ENCODE measurements at regions not wholly inside any gene's neighbourhood (a gene's known extent, or its start where the extent isn't known, plus 50 kb on each side); places are given as distances from the start of the nearest gene placed in this dataset.
"Not testable (repeated sequence)": the region's sequence is repeated elsewhere in the genome, so short reads cannot be mapped to it uniquely, and the experiment has no call there.

DNA sequence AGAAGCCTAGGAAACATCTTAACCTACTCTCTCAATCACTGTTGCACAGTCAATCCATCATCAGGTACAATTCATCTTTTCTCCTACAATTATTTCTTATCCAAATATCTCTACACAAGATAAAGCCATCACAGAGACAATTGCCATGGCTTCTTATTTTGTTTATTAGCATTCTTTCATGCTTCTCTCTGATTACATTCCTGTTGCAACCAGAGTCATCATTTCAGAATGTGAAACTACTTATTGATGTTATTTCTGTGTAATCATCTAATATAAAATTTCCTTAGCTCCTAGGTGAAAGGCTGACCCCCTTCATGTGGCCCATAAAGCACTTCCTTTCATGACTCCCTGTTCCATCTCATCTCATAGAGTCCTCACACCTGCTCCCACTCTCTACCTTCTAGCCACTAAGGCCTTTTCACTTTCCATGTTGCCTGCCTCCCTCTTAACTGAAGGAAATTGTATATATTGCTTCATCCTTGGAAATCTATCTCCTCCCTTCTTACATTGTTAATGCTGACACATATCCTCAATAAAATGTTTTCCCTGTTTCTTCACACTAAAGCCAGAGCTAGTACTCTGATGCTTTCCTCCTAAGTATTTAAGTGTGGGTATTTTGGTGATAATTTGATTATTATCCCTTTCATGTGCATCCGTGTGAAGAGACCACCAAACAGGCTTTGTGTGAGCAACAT, 829.9 kb downstream of the FAT4 start:
- DNase-seq (ENCODE audit: low spot score): no peak

DNA sequence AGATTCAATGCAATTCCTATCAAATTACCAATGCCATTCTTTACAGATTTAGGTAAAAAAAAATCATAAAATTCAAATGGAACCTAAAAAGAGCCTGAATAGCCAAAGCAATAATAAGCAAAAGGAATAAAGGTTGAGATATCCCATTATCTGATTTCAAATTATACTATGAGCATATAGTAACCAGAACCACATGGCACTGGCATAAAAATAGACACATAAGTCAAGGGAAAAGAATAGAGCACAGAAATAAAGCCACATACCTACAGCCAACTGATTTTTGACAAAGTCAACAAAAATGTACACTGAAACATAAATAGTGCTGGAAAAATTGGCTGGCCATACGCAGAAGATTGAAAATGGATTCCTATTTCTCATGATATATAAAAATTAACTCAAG, 853.7 kb downstream of the FAT4 start:
- DNase-seq (ENCODE audit: low spot score): no peak

DNA sequence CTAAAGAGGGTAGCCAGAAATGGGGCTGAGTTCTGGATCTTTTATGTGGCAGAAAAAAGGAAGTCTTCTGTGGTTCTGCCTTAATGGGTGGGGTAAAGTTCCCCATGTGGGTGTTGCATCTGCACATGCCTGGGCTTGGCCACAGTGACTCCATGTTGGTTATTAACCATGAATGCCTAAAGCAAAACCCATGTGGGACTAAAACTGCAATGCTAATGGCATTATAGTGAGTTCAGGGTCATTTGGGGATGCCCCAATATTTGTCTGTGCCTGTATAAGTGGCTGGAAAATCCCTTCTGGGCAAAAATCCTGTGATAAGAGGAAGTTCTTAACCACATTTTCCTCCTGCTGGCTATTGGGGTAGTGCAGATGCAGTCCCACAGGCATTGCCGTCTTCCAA, 857.4 kb downstream of the FAT4 start:
- DNase-seq (ENCODE audit: low spot score): no peak

DNA sequence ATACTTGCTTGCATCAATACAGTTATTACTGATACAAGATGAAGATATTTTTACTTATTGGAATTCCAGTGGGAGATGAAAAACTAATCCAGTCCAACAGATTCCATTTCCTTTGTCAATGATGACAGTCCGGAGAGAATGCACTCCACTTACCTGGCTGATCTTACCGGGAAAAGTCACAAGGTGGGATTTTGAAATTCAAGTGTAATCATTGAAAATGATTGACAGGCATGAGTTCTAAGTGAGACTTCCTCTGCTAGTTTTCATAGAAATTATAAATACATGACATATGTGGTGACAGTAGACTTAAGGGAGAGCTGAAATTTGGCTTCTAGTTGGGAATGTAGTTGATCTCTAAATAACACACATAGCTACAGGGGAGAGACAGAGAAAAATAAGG, 859.9 kb downstream of the FAT4 start:
- no peak for DNase-seq (ENCODE audit: low spot score)

DNA sequence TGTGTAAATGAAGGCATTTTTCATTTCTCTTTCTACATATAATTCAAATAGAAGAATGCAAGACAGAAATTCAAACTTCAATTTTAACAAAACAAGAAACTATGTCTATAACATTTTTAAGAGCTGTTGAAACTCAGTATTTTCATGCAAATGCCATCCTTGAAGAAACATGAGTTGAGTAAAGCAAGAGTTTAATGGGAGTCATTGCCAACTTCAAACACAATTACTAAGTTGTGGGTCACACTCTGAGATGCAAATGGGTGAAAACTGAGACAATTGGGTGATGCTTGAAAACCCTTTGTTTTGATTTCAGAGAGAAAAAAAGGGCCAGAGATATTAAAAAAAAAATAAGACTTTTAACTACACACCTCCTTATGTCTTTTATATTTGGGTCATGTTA, 865.9 kb downstream of the FAT4 start:
- DNase-seq (ENCODE audit: low spot score): no peak

DNA sequence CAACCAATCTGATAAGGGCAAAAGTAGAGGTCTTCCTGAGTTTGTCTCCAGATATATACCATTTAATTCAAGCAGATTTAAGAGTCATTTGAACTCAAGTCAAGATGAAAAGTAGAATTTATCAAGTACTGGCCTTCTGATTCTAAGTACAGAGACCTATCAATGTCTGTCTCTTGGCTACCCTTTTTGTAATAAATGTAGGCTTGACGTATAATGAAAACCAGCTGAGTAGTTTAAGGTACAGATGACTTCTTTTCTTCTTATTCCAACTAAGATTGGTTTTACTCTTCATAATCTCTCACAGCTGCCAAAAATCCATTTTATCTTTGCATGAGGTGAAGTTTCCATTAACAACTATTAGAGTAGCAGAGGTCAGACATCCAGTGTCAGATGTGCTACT, 867.6 kb downstream of the FAT4 start:
- no peak for DNase-seq (ENCODE audit: low spot score)

DNA sequence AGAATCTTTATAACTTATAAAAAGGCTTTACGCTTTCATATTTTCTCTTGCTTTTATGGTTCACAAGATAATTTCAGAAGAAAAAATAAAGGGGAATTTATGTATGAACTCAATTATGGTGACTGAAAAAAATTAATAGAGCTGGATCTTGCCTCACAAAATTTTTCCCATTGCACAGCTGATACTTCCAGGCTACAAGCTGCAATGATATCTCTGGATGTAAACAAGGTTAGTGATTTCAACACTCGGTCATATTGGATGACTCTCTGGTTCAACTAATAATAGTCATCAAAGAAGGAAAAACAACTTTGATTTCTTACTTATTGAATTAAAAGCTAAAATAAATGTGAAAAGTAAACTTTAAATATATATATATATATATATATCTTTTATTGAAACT, 868.0 kb downstream of the FAT4 start:
- DNase-seq (ENCODE audit: low spot score): no peak

DNA sequence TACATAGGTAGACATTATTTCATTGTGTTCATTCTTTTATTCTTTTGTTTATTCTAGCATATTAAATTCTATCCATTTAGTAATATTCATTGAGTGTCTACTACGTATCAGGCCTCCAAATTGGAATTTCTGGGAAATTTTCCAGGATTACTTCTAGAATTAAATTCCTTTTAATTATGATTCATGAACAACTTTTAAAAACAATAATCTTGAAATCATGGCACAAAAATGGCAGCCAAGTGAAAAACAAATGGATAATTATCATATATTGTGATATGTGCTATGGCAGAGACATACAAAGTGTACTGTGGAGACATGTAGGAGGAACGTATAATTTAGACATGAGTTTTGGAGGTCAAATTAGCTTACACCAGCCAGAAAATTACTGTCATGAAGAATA, 868.5 kb downstream of the FAT4 start:
- no peak for DNase-seq (ENCODE audit: low spot score)

DNA sequence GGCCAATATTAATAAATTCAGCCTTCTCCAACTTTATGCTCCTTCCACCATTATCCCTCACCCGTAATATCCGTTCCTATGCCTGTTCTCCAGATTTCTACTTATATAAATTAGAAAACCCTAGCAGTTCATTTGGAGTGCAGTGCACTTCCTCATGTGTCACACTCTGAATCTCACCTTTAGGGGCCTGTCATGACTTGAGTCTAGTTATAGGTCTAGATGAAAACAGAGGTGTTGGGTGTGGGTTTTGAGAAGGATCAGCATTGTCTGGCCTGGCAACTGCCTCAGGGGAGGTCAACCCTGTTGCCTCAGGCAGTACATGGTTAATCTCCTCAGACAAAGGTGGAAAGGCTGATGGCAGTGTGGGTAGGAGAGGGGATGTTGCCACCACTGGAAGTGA, 876.8 kb downstream of the FAT4 start:
- DNase-seq (ENCODE audit: low spot score): no peak

DNA sequence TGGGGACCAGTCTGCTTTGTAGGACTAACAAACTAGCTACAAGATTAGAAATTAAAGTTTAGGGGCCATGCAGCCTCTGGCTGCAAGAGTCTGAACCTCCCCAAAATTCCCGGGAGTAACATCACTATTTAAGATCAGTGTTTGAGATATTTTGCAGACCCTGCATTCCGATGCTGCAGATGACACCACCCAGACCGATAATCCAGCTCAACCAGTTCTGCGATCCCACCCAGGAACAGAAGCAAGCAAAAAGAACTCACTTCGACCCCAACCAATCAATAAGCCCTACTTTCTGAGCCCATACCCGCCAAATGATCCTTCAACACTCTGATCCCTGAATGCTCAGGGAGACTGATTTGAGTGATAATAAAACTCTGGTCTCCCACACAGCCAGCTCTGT, 877.8 kb downstream of the FAT4 start:
- DNase-seq (ENCODE audit: low spot score): no peak

DNA sequence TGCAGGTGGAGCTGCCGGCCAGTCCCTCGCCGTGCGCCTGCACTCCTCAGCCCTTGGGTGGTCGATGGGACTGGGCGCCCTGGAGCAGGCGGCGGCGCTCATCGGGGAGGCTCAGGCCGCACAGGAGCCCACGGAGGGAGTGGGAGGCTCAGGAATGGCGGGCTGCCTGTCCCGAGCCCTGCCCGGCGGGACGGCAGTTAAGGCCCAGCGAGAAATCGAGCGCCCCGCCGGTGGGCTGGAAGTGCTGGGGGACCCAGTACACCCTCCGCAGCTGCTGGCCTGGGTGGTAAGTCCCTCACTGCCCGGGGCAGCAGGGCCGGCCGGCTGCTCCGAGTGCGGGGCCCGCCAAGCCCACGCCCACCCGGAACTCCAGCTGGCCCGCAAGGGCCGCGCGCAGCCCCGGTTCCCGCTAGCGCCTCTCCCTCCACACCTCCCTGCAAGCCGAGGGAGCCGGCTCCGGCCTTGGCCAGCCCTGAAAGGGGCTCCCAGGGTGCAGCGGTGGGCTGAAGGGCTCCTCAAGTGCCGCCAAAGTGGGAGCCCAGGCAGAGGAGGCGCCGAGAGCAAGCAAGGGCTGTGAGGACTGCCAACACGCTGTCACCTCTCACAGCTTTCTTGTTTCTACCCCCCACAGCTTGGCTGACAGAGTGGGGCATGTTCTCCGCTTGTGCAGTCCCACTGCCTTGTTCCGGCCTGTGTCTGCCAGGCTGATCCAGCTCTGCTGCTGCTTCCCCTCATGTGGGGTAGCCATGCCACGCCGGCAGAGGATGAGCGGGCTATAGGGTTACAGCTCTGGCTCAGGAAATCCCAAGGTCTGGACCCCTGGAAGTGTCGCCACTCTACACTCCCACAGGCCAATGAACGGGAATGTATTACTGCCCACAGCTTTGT, 886.7 kb downstream of the FAT4 start:
- DNase-seq (ENCODE audit: low spot score): not testable (repeated sequence)

DNA sequence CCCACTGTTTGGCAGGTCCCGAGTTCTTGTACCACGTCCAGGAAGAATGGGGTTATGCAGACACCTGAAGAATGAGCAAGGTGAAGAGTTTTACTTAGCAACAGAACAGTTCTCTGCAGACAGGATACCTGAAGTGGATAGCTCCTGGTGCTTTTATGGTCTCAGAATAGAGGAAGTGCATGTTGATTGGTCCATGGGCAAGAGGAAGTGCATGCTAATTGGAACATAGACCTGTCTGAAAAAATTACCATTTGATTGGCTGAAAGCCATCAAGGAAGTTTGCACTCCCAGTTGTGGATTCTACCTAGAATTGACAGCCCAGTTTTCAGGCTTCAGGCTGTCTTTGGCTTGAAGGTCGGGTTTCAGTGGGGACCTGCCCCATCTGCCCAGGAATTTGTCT, 887.5 kb downstream of the FAT4 start:
- no peak for DNase-seq (ENCODE audit: low spot score)

DNA sequence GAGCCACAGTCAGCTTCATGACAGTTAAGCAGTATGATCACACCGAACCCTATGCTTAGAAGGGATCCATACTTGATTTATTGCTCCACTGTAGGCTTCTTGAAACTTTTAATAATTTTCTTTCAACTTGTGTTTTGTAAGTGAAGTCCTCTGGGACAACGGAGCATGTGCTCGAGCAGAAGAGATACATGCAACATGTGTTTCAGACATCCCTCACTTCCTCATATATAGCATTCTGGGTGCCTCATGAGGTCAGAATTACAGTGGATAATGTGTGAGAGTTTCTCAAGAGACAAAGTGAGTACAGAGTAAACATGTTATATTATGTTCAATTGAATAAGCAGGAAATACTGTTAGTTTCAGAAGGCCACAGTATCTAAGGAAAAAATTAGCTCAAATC, 893.2 kb downstream of the FAT4 start:
- DNase-seq (ENCODE audit: low spot score): no peak

DNA sequence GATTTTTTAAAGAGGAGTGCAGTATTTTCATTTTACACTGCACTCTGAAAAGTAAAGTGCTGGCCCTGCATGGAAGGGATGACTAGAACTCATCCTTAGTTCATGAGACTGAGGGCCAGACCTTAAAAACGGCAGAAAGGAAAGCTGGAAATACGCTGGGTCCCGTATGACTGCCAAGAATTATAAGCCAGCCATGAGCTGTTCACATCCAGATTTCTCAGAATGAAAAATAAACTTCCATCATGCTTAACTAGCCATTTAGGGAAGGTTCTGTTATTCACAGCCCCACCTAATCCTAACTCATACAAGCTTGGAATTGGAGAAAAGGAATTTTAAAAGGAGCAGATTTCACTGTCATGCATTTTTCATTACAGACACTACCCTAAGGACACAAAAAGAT, 894.4 kb downstream of the FAT4 start:
- DNase-seq (ENCODE audit: low spot score): no peak

DNA sequence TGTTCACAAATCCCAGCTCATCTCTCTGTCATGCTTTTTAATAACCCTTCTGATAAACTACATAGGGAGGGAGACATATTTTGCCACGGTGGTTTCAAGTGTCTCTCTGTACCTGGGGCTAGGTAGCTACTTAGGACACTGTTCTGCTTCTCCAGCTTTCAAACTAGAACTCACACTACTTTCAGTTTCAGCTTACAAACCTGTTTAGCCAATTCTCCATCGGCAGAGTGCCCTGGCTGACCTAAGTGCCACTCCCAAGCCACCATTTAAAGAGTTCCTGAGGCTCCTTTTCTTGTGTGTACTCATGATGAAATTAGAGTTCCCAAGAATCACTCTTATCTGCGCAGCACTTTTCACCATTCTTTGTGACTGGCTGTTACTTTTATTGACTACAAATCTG, 899.2 kb downstream of the FAT4 start:
- no peak for DNase-seq (ENCODE audit: low spot score)

DNA sequence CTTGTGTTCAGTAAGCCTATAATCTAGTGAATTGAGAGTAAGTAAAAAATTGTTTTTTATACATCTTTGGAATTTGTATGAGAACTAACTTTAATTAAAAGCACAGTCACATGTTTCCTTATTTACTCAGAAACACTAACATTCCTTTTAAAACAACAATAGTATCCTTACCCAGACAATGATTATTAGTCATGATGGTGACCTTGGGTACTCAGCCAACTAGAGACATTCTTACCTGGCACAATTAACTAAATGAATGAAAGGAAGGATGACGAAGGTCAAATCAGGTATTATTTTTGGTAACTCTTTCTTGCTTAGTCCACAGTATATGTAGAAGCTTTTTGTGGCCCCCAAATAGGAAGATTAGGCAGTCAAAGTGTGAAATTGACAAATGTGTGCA, 901.0 kb downstream of the FAT4 start:
- DNase-seq (ENCODE audit: low spot score): no peak

DNA sequence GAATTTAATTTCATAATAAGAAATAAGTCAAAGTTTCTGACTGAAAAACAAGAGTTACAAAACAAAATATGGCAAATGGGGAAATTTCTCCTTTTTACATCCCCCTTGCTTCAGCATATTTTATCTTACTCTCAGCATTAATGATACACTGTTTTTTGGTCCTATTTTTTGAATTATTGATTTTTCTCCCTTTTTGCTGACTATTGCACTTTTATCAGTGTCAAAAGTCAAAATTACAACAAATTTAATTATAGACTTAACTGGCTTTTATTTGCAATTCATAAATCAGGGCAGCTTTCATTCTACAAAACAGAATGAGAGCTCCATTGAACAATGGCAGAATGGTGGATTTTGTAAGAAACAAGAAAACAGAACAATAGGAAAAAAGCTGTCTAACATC, 901.9 kb downstream of the FAT4 start:
- DNase-seq (ENCODE audit: low spot score): no peak

DNA sequence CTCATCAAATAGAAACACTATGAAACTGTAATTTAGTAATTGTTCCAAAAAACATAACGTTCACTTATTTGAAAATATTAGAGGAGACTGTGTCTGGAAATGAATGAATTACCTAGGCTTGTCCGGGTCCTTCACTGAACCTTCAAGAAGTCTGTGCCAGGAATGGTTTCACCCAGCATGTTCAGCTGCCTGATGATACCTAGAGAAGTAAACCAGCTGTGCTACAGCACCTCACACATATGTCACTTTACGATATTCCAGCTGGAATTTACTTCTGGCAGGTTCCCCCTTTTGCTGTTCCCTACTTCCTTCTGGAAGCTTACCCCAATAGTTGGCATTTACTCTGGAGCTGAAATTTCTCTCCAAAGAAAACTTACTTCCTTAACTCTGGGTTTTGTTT, 906.5 kb downstream of the FAT4 start:
- no peak for DNase-seq (ENCODE audit: low spot score)

DNA sequence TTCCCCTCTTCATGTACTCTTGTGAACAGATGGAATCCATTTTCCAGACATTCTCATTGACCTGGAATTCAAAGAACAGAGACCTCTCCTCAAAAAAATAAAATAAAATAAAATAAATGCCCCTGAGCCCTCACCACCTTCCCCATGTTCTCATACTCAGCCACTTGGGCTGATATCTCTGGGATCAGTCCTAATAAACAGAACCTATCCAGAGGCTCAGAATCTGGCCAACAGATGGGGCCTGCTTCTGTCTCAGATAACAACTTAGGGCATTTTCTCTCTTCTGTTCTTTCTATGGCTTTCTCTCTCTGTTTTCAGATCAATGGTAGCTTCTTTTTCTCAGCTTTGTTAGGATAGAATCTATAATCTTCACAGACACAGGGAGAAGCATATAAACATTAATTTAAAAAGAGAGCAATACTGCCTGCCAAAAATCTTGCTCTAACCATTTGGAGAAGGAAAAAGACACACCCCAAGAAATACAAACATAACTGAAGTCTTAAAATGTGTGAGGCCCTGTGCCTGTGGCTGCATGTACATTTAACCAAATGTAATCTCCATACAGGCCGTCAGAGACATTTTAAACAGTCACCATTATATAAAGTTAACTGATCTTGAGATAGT, 907.1 kb downstream of the FAT4 start:
- no peak for DNase-seq (ENCODE audit: low spot score)

DNA sequence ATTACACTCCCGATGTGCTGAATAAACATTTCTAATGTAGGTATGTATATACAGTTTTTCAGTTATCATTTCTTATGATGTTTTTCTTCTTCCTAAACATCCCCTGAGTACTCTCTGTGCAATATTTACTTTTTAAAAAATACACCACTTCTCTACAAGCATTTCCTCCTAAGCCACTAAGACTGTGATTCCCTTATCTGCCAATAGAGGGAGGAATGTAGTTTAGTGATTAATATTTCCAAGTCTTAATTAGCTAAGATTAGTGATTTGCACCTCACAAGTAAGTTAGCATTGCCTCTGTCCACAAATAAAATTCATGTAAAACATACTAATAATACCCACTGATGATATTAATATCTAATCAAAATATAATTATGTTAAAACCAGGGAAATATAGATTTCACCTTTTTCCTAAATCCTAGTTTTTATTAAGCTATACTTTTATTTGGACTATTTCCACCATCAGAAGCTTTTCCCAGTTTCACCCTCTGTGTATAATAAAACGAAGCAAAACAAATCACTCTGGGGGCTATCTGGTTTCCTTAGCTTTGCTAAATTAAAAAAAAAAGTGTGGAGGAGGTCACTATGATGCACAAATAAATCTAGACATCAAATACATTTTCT, 909.1 kb downstream of the FAT4 start:
- DNase-seq (ENCODE audit: low spot score): no peak

DNA sequence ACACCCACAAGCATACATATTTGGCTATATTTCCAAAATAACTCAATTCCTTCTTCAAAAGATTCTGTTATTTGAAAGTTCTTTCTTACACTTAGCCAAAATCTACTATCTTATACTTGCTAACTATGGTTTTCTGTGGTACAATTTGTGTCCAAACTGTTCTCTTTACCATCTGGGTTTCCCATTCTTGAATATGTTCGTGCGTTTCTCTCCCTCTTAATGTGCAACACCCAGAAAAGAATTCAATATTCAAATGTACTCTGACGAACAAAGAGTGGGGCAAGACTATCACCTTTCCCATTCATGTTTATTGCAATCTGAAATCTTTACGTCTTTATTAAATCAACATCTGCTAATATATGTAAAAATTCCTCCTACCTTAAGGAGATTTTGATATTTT, 912.7 kb downstream of the FAT4 start:
- no peak for DNase-seq (ENCODE audit: low spot score)

DNA sequence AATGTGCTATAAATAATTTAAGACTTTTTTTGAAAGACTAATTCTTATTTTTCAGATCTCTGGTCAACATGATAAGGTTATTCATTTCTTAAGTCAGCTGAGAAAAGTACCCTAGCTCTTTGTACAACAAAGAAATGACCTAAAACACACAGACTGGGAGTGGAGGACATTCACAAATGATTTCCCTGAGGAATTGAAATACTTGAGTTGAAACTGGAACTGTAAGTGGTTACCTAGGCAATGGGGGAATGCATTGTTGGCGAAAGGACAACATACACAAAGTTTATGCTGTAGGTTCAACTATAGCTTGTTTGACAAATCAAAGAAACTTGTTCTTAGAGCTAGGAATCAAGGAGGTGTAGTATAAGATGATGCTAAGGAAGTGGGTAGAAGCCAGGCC, 915.5 kb downstream of the FAT4 start:
- no peak for DNase-seq (ENCODE audit: low spot score)

DNA sequence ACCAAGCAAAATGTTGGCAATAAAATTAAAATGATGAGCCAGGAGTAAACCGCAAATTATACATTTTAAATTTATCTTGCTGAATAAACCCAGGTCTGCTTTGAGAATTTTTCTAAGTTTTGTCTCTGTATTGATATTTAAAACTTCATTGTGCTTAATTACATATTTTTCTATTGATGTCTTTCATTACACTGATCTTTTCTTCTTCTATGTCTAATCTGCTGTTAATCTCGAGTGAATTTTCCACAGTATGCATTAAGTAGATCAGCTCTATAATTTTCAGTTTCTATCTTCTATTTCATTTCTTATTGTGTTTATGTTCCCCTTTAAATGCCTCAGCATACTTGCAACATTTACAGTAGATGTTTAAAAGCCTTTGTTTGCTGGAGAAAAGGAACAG, 918.7 kb downstream of the FAT4 start:
- no peak for DNase-seq (ENCODE audit: low spot score)

Data from Ammon's horn (tissue), 1 donor.